Stimulated activated CD8-positive, alpha-beta memory T cell treated with anti-CD3 and anti-CD28 coated beads, Interleukin-2, amount 100 ng/mL, for 48 hours (primary cell): ENCODE measurements at regions not wholly inside any gene's neighbourhood (a gene's known extent, or its start where the extent isn't known, plus 50 kb on each side); places are given as distances from the start of the nearest gene placed in this dataset.
"Not testable (repeated sequence)": the region's sequence is repeated elsewhere in the genome, so short reads cannot be mapped to it uniquely, and the experiment has no call there.

Experiments used
- DNase-seq, 2 donors: peaks; one replicate each; pipeline ENCODE4 v3.0.0-alpha.2; 2020; ENCODE audit warnings: low read depth in 2 of 2

GRCh38 chr9:115301581-115301980 lies 183.6 kb upstream of the TNC start:
- no peak for DNase-seq

GRCh38 chr9:115305543-115305942 lies 187.6 kb upstream of the TNC start:
- DNase-seq = no peak

- DNase-seq = no peak
Measured at GRCh38 chr9:115306865-115307264, 188.9 kb upstream of the TNC start.

- no peak for DNase-seq
Measured at GRCh38 chr9:115313545-115313944, 195.6 kb upstream of the TNC start.

- DNase-seq = no peak
Measured at GRCh38 chr9:115326461-115326860, 208.5 kb upstream of the TNC start.

- DNase-seq = no peak
Measured at GRCh38 chr9:115327436-115328122, 209.6 kb upstream of the TNC start.

- DNase-seq = no peak
Measured at GRCh38 chr9:115328228-115328627, 210.3 kb upstream of the TNC start.

GRCh38 chr9:115328677-115329076 lies 210.7 kb upstream of the TNC start:
- no peak for DNase-seq

GRCh38 chr9:115333277-115334070 lies 215.5 kb upstream of the TNC start:
- DNase-seq = no peak

- no peak for DNase-seq
Measured at GRCh38 chr9:115335439-115335838, 217.5 kb upstream of the TNC start.

GRCh38 chr9:115340314-115340713 lies 222.4 kb upstream of the TNC start:
- no peak for DNase-seq

GRCh38 chr9:115341426-115341825 lies 223.5 kb upstream of the TNC start:
- DNase-seq = no peak

GRCh38 chr9:115347776-115348175 lies 229.8 kb upstream of the TNC start:
- DNase-seq = not testable (repeated sequence)

GRCh38 chr9:115348936-115349335 lies 231.0 kb upstream of the TNC start:
- DNase-seq = not testable (repeated sequence)

GRCh38 chr9:115349542-115349941 lies 231.6 kb upstream of the TNC start:
- no peak for DNase-seq

GRCh38 chr9:115350548-115350947 lies 232.6 kb upstream of the TNC start:
- no peak for DNase-seq

- DNase-seq = no peak
Measured at GRCh38 chr9:115353681-115354080, 235.7 kb upstream of the TNC start.

GRCh38 chr9:115357821-115358220 lies 239.9 kb upstream of the TNC start:
- no peak for DNase-seq

- no peak for DNase-seq
Measured at GRCh38 chr9:115359017-115359780, 241.2 kb upstream of the TNC start.

GRCh38 chr9:115360122-115360521 lies 242.2 kb upstream of the TNC start:
- no peak for DNase-seq

GRCh38 chr9:115362101-115362500 lies 244.1 kb upstream of the TNC start:
- no peak for DNase-seq

GRCh38 chr9:115362640-115363039 lies 244.7 kb upstream of the TNC start:
- no peak for DNase-seq

GRCh38 chr9:115364991-115365390 lies 247.0 kb upstream of the TNC start:
- DNase-seq = no peak
